Fibroblast of peridontal ligament (primary cell): ENCODE measurements at regions not wholly inside any gene's neighbourhood (a gene's known extent, or its start where the extent isn't known, plus 50 kb on each side); places are given as distances from the start of the nearest gene placed in this dataset.
"Not testable (repeated sequence)": the region's sequence is repeated elsewhere in the genome, so short reads cannot be mapped to it uniquely, and the experiment has no call there.

Experiments
- DNase-seq: peaks from one replicate; pipeline ENCODE4 v3.0.0-alpha.2; 2010; ENCODE audit errors: extremely low read depth

- DNase-seq, result no peak
These were observed 325.7 kb downstream of the GATA3 start for GRCh38 chr10:8379906-8380832.

- DNase-seq, result no peak
These were observed 326.5 kb downstream of the GATA3 start for GRCh38 chr10:8380833-8381496.

DNA sequence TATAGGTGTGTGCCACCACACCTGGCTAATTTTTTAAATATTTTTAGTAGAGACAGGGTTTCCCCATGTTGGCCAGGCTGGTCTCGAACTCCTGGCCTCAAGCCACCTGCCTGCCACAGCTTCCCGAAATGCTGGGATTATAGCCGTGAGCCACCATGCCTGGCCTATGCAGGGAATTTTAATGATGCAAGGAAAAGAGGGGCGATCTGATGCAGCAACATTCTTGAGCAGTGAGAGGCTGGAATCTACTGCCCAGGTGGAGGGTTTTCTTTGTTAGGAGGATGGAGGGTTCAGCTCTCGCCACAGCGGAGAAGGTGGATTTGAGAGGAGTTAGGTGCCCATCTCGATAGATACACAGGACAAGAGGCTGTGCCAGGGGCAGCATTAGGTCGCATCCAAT, 332.3 kb downstream of the GATA3 start:
- DNase-seq, result no peak

- no peak for DNase-seq
These were observed 335.1 kb downstream of the GATA3 start for GRCh38 chr10:8389630-8390029.

DNA sequence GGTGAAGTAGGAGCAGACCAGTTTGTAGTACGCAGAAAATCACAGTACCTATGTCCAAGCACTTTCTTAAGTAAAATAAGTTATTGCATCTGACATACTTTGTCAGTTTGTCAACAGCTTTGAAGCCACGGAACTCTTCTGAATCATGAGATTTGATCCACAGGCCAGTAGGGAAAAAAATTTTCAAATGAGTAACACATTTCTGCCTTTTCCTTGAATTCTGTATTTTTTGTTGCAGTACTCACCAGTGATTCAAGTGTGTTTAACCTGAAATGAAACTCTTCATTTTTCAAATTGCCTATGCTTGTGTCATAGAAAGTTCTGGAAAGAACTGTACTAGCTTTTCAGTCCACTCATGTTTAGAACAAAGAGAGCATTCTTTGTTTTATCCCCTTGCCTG, 337.7 kb downstream of the GATA3 start:
- DNase-seq, result peak; percentile 57

DNA sequence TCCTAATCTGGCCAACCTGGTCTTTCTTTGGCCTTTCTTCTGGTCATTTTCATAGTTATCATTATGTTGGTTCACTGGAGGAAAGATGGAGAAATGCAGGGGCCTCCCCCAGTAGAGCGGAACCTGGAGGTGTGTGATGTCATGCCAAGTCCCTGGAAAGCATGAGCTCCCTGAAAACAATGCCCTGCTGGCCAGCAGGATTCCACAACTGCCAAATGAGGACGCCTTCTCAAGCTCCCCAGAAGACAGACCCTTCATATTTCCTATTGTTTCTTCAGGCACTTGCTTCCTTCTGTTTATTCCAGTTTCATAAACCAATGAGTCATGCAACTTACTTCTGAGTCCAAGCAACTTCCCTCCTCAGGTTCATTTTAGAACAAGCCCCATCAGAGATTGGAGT, 339.0 kb downstream of the GATA3 start:
- DNase-seq, result no peak

GRCh38 chr10:8396675-8397074, 342.2 kb downstream of the GATA3 start:
- DNase-seq, result peak; percentile 37

DNA sequence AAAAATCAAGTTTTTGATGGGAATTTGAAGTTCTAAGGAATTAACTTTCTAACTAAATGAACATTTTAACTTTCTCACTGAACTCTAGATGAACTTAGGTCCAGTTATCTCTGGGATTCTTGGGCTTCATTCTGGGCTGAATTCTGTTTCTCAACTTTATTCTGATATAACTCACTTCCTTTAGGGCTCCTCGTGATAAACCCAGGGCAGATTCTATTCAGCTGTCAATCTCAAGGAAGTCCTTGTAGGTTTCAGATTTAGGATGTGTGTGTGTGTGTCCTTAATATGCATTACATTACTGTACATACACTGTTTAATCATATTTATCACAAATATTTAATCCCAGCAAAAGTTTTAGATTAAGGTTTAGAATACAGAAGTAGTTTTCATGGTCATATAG, 344.3 kb downstream of the GATA3 start:
- DNase-seq, result no peak

DNA sequence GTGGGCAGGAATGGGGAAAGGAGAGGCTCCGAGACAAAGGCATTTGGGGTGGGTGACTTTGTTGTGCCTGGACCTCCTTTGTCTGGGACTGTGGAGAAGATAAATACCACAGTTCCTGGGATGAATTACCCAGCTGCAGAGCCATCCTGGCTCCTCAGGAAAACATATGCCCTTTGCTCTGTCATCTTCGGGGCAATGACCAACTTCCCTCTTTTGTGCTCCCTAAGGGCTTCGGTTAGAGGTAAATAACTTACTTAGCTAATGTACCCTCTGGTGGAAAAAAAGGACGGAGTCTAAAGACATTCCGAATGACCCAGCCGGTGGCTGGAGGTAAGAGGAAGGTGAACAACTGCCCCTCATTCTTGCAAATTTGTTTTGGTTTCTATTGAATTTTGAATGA, 345.7 kb downstream of the GATA3 start:
- DNase-seq, result no peak

GRCh38 chr10:8400892-8401291, 346.4 kb downstream of the GATA3 start:
- DNase-seq, result no peak

GRCh38 chr10:8401531-8401930, 347.0 kb downstream of the GATA3 start:
- DNase-seq, result no peak

DNA sequence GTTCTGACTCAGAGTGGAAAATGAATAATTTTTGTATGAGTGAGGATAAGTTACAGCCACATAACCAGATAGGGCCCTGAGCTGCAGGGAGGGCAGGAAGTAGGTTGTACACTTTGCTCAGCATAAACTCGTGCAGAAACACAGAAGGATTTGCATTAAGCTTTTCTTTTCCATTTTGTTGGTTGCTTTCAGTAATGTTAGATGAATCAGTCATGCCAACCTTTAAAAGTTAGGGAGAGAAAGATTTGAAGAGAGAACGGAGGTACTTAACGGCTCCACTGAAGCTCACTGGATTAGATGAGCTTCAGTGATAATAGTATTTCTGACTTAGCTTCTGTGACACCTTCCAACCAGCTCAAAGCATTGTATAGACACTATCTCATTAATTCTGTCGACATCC, 348.1 kb downstream of the GATA3 start:
- no peak for DNase-seq

DNA sequence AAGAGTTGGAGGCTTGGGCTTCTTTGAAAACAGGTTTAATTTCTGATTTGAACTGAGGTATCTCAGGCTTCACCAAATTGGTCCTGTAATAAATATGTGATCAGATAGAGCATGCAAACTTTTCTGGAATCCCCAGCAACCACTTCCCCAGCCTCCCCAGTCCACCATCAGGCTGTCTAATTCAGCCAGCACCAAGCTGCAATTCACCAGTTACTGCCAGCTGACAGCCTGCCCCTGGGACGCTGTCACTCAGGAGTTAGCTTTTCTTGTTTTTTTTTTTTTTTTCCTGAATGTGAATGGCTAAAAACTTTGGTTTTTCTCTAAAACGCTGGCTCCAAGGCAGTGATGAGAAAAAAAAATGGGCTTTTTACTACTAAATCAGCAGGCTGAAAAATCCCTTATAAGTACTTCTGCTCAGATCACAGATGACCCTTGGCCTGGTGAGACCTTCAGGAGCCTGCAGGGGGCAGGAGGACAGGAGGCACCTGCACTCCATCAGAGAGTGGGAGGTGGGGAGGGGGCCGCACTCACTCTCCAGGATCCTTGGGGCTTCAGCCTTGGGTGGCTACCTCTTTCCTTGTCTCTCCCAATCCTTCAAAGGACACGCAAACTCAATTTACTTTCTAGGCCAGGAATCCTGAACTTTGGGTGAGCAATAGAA, 349.4 kb downstream of the GATA3 start:
- DNase-seq, result no peak

GRCh38 chr10:8404721-8405120, 350.2 kb downstream of the GATA3 start:
- DNase-seq, result no peak

DNA sequence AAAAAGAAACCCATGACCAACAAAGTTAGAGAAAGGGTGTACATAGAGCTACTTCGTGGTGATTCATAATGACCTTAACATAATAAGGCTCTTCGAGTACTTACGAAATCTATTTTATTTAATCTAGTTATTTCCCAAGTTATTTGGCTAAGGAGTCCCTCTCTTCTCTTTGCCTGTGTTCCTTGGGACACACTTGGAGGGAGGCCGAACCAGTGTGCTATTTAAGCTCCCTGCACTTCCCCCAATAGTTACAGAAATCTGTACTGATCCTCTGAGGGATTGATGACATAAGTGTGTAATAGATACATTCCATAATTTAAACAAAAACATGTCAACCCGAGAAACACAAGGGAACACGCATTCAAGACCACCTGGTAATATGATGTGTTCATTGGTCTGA, 351.1 kb downstream of the GATA3 start:
- no peak for DNase-seq

DNA sequence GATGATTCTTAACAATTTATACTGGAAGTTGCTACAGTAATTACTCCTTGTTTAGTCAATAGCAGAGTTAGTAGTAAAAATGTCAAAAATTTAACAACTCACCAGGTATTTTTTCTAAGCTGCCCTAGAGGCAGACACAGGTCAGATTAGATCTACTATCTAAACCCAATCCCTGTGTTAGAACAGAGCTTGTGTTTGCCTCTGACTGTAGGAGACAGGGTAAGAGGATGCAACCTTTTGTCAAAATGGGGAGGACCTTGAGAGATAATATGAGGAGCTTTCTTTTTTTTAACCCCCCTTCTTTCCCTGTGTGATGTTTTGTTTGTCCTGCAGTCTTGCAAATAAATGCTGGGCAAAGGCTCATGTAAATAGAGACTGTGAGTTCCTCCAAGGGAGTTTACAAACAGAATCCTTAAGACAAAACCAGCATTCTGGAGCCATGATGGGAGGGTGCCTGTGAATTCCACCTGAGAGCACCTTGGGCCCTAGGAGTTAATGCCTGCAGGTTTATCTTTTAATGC, 353.1 kb downstream of the GATA3 start:
- DNase-seq, result no peak

- DNase-seq, result no peak
These were observed 356.0 kb downstream of the GATA3 start for GRCh38 chr10:8410506-8410905.

DNA sequence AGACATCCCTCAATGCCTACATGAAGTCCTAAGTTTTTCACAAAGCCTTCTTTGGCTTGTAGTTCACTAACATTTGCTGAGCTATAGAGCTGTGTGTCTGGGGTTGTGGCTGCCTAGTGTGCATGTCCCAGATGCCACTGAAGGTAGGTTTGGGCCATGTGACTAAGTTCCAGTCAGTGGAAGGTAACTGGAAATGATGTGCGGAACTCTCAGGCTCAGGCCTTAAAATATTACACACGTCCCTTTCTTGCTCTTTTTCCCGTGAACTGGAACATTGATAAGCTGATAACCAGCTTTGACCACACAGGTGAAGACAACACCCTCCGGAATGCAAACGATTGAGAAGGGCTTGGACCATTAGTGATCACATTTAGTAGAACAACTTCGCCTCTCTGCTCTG, 358.1 kb downstream of the GATA3 start:
- DNase-seq, result no peak

GRCh38 chr10:8415029-8415428, 360.5 kb downstream of the GATA3 start:
- not testable (repeated sequence) for DNase-seq

- DNase-seq, result no peak
These were observed 361.8 kb downstream of the GATA3 start for GRCh38 chr10:8416192-8416701.

DNA sequence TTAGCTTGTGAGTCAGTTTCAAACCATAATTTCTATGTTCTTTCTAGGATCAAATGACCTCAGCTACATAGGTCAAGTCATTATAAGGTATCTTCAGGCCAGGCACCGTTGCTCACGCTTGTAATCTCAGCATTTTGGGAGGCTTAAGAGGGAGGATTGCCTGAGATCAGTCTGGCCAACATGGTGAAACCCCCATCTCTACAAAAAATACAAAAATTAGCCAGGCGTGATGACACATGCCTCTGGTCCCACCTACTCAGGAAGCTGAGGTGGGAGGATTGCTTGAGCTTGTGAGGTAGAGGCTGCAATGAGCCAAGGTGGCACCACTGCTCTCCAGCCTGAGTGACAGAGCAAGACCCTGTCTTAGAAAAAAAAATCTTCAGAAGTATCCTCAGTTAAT, 362.3 kb downstream of the GATA3 start:
- DNase-seq, result no peak

GRCh38 chr10:8417631-8418030, 363.1 kb downstream of the GATA3 start:
- DNase-seq, result no peak
